HG03159 (cell line): ENCODE measurements at regions not wholly inside any gene's neighbourhood (a gene's known extent, or its start where the extent isn't known, plus 50 kb on each side); places are given as distances from the start of the nearest gene placed in this dataset.
"Not testable (repeated sequence)": the region's sequence is repeated elsewhere in the genome, so short reads cannot be mapped to it uniquely, and the experiment has no call there.

Experiments used
- ATAC-seq: cut with Tn5 transposase; IDR thresholded peaks from one replicate; pipeline ENCODE4 v1.9.1; 2021; ENCODE audit warnings: mild to moderate bottlenecking, moderate library complexity; ENCODE audit not compliant: unreplicated experiment

DNA sequence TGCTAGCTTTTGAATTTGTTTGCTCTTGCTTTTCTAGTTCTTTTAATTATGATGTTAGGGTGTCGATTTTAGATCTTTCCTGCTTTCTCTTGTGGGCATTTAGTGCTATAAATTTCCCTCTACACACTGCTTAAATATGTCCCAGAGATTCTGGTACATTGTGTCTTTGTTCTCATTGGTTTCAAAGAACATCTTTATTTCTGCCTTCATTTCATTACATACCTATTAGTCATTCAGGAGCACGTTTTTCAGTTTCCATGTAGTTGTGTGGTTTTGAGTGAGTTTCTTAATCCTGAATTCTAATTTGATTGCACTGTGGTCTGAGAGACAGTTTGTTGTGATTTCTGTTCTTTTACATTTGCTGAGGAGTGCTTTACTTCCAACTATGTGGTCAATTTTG is 51.2 kb upstream of the MB21D2 start:
- not testable (repeated sequence) for ATAC-seq

DNA sequence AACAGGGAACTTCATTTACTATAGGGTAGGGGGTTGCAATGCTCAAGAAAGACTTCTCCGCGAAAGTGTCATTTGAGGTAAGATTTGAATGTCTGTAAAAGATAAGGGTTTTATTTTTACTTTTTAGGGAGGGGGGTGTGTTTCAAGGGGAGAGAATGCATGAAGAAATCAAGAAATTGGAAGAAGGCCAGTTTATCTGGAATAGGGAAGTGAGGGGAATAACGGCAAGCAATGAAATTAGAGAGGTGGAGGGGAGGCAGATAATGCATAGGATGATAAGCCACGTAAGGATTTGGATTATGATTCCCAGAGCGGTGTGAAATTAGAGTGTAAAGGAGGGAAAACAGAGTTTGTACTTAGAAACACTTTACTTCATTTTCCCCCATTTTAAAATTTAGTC is 63.0 kb upstream of the MB21D2 start:
- no peak for ATAC-seq

DNA sequence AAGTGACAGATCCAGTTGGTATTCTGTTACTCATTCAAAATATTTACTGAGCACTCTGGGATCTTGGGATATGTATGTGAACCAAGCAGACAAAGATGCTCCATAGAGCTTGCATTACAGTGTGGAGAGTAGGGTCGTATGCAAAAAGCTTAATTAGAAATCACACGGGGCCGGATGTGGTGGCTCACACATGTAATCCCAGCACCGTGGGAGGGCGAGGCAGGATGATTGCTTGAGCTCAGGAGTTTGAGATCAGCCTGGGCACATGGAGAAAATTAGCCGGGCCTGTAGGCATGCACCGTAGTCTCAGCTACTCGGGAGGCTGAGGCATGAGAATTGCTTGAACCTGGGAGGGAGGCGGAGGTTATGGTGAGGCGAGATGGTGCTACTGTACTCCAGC is 68.7 kb upstream of the MB21D2 start:
- ATAC-seq, result no peak

DNA sequence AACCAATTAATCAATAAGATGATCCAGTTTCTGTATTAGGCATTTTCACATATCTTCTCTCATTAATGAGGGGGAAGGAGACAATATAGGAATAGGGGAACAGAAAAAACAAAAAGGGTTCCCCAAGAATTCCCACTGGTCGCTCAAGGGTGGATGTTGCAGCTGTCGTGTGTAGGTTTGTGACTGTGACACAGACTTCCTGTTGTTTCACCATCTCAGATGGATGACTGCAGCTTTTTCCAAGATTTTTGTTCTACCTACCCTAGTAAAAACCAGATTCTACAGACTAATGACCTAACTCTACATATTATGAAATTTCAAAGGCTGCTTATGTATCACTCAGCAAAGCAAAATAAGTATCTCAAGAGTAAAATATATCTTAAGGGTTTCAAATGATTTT is 73.7 kb upstream of the MB21D2 start:
- ATAC-seq, result no peak

DNA sequence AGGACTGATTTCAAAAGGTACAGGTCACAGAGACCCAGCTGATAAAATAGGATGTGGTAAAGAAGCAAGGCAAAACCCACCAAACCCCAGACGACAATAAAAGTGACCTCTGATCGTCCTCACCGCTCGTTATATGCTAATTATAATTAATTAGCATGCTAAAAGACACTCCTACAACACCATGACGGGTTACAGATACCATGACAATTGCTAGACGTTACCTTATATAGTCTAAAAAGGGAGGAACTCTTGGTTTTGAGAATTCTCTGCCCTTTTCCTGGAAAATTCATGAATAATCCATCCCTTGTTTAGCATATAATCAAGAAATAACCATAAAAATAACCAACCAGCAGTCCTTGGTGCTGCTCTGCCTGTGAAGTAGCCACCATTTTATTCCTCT is 74.7 kb upstream of the MB21D2 start:
- no peak for ATAC-seq

DNA sequence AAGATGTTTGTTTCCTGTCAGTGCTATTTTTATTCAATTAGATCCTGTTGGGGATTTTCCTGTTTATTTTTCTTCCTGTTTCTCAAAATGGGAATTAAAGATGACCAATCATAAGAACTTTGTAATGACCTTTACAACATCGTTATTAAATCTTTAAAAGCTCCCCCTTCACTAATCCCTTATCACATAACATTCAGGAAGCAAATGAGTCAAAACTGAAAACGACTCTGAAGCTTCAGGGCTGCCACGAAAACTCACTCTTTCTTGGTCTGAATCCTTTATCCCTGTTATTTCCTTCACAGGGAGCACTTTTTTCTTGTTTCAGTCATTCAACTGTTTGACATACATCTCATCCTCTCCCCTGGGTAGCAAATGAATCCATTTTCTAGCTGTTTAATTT is 75.8 kb upstream of the MB21D2 start:
- ATAC-seq, result no peak

DNA sequence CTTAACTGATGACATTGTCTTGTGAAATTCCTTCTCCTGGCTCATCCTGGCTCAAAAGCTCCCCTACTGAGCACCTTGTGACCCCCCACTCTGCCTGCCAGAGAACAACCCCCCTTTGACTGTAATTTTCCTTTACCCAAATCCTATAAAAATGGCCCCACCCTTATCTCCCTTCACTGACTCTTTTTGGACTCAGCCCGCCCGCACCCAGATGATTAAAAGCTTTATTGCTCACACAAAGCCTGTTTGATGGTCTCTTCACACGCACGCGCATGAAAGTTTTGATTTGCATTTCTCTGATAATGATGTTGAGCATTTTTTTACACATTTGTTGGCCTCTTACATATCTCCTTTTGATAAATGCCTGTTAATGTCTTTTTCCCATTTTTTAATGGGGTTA is 83.5 kb upstream of the MB21D2 start:
- ATAC-seq, result not testable (repeated sequence)

DNA sequence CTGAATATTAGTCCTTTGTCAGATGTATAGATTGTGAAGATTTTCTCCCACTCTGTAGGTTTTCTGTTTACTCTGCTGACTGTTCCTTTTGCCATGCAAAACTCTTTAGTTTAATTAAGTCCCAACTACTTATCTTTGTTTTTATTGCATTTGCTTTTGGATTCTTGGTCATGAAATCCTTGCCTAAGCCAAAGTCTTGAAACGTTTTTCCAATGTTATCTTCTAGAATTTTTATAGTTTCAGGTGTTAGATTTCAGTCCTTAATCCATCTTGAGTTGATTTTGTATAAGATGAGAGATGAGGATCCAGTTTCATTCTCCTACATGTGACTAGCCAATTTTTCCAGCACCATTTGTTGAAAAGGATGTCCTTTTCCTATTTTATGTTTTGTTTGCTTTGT is 86.0 kb upstream of the MB21D2 start:
- not testable (repeated sequence) for ATAC-seq

DNA sequence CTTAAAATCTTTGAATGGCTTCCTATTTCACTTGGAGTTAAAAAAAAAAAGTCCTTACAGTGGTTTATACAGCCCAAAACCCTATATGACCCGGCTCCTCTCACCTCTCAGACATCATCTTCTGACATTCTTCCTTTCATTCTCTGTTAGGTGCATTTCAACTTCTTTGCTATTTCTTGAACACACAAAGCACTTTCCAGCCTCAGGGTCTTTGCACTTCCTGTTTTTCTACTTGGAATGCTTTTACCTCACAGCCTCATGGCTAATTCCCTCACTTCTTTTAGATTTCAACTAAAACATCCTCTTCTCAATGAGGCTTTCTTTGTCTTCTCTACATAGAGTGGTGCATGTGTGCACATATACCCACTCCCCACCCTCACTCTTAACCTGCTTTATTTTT is 91.0 kb upstream of the MB21D2 start:
- no peak for ATAC-seq

DNA sequence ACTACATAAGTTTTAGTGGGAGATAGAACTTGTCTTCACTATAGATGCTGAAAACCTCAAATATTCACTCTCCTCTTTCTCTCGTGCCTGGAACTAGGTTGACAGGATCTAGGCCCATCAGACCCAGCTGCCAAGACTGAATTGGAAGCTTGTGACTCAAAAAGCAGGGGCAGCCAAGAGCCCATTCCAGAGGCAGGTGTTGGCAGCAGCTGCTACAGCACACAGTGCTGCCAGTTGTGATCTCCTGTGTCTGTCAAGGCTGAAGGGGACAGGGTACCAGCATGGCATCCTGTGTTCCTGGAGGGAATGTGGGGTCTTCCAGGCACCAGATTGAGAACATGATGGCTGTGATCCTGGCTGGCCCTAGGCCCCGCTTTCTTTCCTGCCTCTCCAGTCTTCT is 92.5 kb upstream of the MB21D2 start:
- no peak for ATAC-seq

DNA sequence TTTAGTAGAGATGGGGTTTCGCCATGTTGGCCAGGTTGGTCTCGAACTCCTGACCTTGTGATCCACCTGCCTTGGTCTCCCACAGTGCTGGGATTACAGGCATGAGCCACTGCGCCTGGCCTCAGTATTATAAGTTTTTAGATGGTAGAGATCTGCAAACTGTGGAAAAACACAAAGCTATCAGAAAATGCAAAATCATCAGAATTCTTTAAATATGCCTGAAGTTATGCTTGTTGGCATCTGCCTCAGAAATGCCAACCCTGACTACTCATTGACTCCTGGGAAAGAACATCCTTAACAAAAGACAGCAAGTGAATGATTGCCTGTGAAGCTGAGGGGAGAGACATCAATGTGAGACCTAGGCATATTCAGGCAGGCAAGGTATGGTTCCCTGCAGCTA is 94.3 kb upstream of the MB21D2 start:
- no peak for ATAC-seq

DNA sequence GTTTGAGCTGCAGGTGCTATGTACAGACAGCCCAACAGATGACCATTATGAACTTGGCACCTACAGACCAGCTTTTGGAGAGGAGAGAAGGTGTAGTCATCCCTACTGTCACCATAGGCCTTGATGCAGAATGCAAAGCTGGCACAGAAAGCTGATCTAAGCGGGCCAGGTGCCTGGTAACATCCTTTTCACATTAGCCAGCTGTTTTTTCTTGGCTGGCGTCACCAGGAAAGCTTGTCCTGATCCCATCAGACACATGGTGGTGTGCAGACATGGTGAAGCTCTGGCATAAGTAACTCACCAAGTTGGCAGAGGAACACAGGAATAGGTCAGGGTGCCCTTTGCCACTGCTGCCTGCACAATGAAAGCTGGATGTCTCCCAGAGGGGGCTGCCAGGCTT is 97.2 kb upstream of the MB21D2 start:
- ATAC-seq, result no peak

DNA sequence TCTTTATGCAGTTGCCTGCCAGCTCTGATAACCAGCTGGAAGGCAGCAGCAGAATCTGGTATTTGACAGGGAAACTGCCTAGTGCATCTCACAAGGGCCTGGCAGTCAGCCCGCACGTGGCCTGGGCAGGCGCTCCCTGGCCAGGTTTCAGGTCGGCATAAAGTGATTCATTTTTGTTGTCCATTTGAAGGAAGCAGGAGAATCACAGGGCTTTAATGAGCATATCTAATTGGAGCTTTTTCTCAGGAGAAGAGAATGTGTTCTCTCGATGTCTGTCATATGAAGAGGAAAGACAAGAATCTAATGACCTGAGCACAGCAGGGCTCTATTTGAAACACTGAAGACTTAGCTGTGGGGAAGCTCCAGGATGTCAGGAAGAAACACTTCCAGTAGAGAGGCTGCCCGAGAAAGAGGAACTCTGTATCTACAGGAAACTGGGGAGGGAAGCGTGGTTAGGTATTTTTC is 98.8 kb upstream of the MB21D2 start:
- ATAC-seq, result no peak

DNA sequence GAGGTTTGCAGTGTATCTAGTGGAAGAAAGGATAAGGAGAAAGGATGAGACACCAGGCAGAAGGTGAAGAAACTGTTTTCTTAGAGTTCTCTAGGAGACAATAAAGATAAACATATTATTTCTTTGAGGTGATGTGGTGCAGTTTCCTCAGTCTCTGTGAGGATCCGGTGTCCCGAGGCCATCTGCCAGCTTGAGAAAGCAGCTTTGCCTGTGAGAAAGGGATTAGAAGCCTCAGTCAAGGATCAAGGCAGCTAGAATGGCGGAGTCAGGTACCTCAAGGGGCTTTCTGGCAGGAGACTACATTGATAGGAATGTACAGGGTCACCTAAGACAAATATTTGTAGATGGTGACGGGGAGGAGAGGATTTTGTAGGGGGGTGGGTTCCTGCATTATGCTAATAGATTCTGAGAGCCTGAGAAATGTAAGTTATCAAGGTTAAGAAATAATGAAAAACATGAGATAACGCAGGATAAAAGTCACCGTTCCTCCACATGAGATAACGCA is 103.9 kb upstream of the MB21D2 start:
- ATAC-seq, result no peak

DNA sequence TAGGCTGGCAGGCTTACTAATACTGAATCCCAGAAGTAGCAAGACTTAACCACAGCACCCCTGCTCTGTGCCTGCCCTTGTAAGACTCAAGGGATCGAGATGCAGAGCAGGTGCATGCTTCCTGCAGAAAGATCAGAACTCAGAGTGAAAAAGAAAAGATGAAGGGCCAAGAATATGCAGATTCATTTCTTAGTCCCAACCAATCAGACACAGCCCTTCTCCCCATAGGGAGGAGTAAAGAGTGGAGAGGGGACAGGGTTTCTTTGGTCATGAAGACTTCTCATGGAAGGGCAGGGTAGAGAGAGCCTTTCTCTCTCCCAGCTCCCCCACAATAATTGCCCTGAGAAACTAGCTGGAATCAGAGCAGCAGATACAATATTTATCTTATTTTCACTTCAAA is 105.6 kb upstream of the MB21D2 start:
- ATAC-seq, result no peak

DNA sequence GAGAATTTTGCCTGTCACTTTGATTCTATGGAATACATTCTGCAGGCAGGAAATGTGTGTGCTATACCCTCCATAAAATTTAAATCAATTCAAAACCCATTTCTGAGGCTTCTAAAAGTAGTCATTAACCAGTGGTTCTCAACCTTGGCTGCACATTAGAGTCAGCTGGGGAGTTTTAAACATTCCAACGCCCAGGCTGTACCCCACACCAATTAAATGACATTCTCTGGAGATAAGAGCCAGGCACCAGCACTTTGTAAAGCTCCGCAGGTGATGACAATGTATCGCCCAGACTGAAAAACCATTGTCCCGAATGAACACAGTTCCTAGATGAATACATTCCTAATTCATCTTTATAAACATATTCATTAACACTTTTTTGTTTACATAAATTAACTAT is 110.6 kb upstream of the MB21D2 start:
- no peak for ATAC-seq

DNA sequence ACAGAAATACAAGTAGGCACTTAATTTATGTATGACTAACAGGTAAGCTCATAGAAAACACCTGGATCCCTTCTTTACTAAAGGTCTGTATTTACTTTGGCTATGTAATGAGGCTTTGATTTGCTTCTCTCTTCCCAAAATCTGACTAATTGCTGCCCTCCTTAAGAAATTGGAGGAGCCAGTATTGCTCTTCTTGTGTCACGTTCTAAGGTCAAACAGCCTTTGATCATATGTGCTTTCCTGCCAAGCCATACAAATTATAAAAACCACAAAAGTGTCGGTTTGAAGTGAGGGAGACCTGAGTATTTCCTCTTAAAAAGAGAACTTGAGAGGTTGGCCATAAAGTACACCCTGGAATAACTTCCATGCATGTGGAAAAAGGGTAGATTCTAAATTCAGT is 112.1 kb upstream of the MB21D2 start:
- ATAC-seq, result no peak

DNA sequence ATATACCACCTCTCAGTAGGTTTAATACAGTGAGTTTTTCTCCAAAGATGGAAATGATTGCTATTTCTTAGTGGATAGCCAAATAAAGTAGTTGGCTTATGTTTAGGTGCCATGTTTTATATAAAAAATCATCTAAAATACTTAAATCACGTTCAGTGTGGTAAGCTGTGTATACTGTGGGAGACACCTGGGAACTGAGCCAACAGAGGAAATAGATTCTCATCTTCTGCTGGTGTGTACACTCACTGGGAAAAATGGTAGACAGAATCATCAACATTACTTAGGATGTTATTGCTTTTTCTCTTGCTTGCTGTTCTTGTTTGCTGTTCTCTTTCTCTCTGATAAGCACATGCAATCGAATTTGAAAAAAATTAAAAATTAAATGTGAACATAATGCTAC is 112.6 kb upstream of the MB21D2 start:
- no peak for ATAC-seq

DNA sequence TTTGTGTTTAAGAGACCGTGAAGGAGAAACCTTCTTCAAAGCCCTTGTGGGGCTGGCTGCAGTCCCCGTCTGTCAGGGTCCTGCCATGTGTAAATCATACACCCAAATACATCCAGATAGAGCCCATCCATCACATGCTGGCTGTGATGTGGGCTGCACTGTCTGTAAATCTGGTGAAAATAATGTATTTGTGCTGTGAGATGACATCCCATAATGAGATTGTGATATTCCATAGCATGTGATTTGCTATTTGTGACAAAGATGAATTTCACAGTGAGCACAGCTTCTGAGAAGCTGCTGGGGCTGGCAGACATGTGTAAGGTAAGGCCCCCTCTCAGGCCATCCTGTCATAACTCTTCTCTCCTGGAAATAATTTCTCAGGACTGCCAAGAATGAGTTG is 114.3 kb upstream of the MB21D2 start:
- ATAC-seq, result no peak

DNA sequence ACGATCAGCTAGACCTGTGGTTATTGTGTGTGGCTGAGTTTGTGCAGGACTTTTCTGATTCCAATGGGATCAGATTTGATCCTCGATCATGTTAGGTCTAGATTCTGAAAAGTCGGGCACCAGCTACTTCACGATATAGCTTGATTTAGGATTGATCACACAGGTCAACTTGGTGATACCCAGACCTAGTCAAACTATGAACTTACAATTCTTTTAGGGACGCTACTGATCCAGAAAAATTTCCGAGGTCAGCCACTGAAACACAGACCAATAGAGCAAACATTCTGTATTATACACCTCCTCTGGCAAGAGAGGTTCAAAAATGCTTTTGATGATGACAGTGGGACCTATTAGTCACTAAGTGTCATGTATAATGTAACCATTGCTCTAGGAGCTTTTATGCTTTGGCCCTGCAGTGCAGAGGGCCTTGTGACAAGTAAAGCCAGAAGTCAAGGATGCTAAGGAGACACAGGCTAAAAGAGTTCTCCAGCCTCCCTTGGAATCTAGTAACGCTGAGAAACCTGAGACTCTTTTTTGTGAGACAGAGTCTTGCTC is 115.6 kb upstream of the MB21D2 start:
- no peak for ATAC-seq

DNA sequence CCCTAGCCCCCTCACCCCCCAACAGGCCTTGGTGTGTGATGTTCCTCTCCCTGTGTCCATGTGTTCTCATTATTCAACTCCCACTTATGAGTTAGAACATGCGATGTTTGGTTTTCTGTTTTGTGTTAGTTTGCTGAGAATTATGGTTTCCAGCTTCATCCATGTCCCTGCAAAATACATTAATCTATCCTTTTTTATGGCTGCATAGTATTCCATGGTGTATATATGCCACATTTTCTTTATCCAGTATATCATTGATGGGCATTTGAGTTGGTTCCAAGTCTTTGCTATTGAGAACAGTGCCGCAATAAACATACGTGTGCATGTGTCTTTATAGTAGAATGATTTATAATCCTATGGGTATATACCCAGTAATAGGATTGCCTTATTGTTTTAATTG is 120.2 kb upstream of the MB21D2 start:
- ATAC-seq, result not testable (repeated sequence)

DNA sequence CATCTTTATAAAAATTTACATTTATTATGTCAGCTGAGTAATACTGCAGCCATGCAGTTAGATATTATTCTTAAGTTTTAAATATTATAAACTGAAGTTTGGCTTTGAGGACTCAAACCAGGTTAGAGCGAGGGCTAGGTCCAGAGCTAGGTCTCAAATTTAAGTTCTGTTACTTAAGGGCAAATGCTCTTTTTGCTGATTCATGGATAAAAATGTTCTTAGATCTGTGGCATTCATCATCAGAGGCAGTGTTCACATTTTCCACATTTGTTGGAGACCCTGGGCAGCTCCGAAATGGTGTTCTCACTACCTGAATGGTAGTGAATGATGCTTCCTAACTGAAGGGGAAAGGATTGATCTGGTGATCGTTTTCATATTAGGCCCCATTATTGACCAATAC is 121.4 kb upstream of the MB21D2 start:
- ATAC-seq, result no peak
